ENCODE measurements at regions not wholly inside any gene's neighbourhood (a gene's known extent, or its start where the extent isn't known, plus 50 kb on each side); places are given as distances from the start of the nearest gene placed in this dataset.

- Histone ChIP-seq H3K4me1 (ENCODE audit: insufficient read depth, low read length) (no peaks in the 10 kb centered on the region), H3K9ac (ENCODE audit: low read depth, low read length) (no peak overlapping the region), H3K36me3 (ENCODE audit: insufficient read depth, low read length) (no peaks in the 10 kb centered on the region), H3K4me2 (ENCODE audit: insufficient read depth, low read length) (no peak overlapping the region), H3K79me2 (ENCODE audit: insufficient read depth, low read length) (no peaks in the 10 kb centered on the region), H3K27me3 (ENCODE audit: insufficient read depth, low read length, poor library complexity) (no peaks in the 10 kb centered on the region), H3K4me3 (ENCODE audit: low read depth in 1 of 2, low read length in 2 of 2) (no peak overlapping the region), H4K20me1 (ENCODE audit: insufficient read depth, low read length) (no peaks in the 10 kb centered on the region), H3K27ac (ENCODE audit: low read length) (no peak overlapping the region), H2AFZ (ENCODE audit: low read depth, low read length) (no peak overlapping the region), H3K9me3 (ENCODE audit: insufficient read depth, low read length, severe bottlenecking) (no peaks in the 10 kb centered on the region)
- no peak for ATAC-seq (ENCODE audit: insufficient read depth, low read depth)
- TF ChIP-seq CTCF (IDR thresholded peaks at IDR 0.05; ENCODE audit: borderline replicate concordance, extremely low read depth, low read length, poor library complexity, severe bottlenecking) = no peak
- no peak for DNase-seq
Observed at GRCh38 chr9:11457825-11458790, 845.3 kb upstream of the PTPRD start.

GRCh38 chr9:11469745-11470144, 856.9 kb upstream of the PTPRD start:
- Histone ChIP-seq H3K79me2 (ENCODE audit: insufficient read depth, low read length) (no peaks in the 10 kb centered on the region), H3K36me3 (ENCODE audit: insufficient read depth, low read length) (no peaks in the 10 kb centered on the region), H3K27ac (ENCODE audit: low read length) (no peak overlapping the region), H3K4me1 (ENCODE audit: insufficient read depth, low read length) (no peaks in the 10 kb centered on the region), H3K4me2 (ENCODE audit: insufficient read depth, low read length) (no peak overlapping the region), H2AFZ (ENCODE audit: low read depth, low read length) (no peak overlapping the region), H3K4me3 (ENCODE audit: low read depth in 1 of 2, low read length in 2 of 2) (no peak overlapping the region), H3K27me3 (ENCODE audit: insufficient read depth, low read length, poor library complexity) (no peaks in the 10 kb centered on the region), H4K20me1 (ENCODE audit: insufficient read depth, low read length) (no peaks in the 10 kb centered on the region), H3K9me3 (ENCODE audit: insufficient read depth, low read length, severe bottlenecking) (no peaks in the 10 kb centered on the region), H3K9ac (ENCODE audit: low read depth, low read length) (no peak overlapping the region)
- no peak for TF ChIP-seq CTCF (IDR thresholded peaks at IDR 0.05; ENCODE audit: borderline replicate concordance, extremely low read depth, low read length, poor library complexity, severe bottlenecking)
- TF ChIP-seq EZH2 (IDR thresholded peaks at IDR 0.05; ENCODE audit: borderline replicate concordance, low read depth, low read length, severe bottlenecking) = no peak
- ATAC-seq (ENCODE audit: insufficient read depth, low read depth) (no peak), DNase-seq (no peak)

GRCh38 chr9:11471321-11471720, 858.5 kb upstream of the PTPRD start:
- Histone ChIP-seq H3K9me3 (ENCODE audit: insufficient read depth, low read length, severe bottlenecking) (no peaks in the 10 kb centered on the region), H3K79me2 (ENCODE audit: insufficient read depth, low read length) (no peaks in the 10 kb centered on the region), H3K4me3 (ENCODE audit: low read depth in 1 of 2, low read length in 2 of 2) (no peak overlapping the region), H2AFZ (ENCODE audit: low read depth, low read length) (no peak overlapping the region), H3K4me1 (ENCODE audit: insufficient read depth, low read length) (no peaks in the 10 kb centered on the region), H4K20me1 (ENCODE audit: insufficient read depth, low read length) (no peaks in the 10 kb centered on the region), H3K4me2 (ENCODE audit: insufficient read depth, low read length) (no peak overlapping the region), H3K36me3 (ENCODE audit: insufficient read depth, low read length) (no peaks in the 10 kb centered on the region), H3K27ac (ENCODE audit: low read length) (no peak overlapping the region), H3K9ac (ENCODE audit: low read depth, low read length) (no peak overlapping the region), H3K27me3 (ENCODE audit: insufficient read depth, low read length, poor library complexity) (no peaks in the 10 kb centered on the region)
- no peak for TF ChIP-seq CTCF (IDR thresholded peaks at IDR 0.05; ENCODE audit: borderline replicate concordance, extremely low read depth, low read length, poor library complexity, severe bottlenecking)
- no peak for TF ChIP-seq EZH2 (IDR thresholded peaks at IDR 0.05; ENCODE audit: borderline replicate concordance, low read depth, low read length, severe bottlenecking)
- ATAC-seq (ENCODE audit: insufficient read depth, low read depth) (no peak), DNase-seq (no peak)
